ENCODE measurements at regions not wholly inside any gene's neighbourhood (a gene's known extent, or its start where the extent isn't known, plus 50 kb on each side); places are given as distances from the start of the nearest gene placed in this dataset.
"Not testable (repeated sequence)": the region's sequence is repeated elsewhere in the genome, so short reads cannot be mapped to it uniquely, and the experiment has no call there.

DNA sequence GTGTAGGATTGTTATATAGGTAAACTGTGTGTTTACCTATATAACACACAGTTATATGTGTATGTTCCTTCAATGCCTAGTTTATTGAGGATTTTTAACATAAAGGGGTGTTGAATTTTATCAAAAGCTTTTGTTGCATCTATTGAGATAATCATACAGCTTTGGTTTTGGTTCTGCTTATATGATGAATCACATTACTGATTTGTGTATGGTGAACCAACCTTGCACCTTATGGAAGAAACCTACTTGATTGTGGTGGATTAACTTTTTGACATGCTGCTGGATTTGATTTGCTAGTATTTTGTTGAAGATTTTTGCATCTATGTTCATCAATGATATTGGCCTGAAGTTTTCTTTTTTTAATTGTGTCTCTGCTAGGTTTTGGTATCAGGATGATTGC, 194.9 kb downstream of the TMEM167A start:
- Histone ChIP-seq H3K9me3 (peaks cover 0 to 18% (median 14%) of the 10 kb centered on the region in 4 donors), H3K27me3 (no peaks in the 10 kb centered on the region), H3K4me1 (peaks cover 0 to 4% (median 0%) of the 10 kb centered on the region in 4 donors), H3K27ac (replicated peaks in 1 of 4) (no peak overlapping the region), H3K36me3 (no peaks in the 10 kb centered on the region), H3K4me3 (no peak overlapping the region)
- DNase-seq (ENCODE audit: extremely low spot score), result no peak
- TF ChIP-seq EP300 (IDR thresholded peaks at IDR 0.05) (no peak), POLR2A (IDR thresholded peaks at IDR 0.05; ENCODE audit: low read depth) (no peak), POLR2AphosphoS5 (IDR thresholded peaks at IDR 0.05) (no peak)
- TF ChIP-seq, protein P1, sequence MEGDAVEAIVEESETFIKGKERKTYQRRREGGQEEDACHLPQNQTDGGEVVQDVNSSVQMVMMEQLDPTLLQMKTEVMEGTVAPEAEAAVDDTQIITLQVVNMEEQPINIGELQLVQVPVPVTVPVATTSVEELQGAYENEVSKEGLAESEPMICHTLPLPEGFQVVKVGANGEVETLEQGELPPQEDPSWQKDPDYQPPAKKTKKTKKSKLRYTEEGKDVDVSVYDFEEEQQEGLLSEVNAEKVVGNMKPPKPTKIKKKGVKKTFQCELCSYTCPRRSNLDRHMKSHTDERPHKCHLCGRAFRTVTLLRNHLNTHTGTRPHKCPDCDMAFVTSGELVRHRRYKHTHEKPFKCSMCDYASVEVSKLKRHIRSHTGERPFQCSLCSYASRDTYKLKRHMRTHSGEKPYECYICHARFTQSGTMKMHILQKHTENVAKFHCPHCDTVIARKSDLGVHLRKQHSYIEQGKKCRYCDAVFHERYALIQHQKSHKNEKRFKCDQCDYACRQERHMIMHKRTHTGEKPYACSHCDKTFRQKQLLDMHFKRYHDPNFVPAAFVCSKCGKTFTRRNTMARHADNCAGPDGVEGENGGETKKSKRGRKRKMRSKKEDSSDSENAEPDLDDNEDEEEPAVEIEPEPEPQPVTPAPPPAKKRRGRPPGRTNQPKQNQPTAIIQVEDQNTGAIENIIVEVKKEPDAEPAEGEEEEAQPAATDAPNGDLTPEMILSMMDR (IDR thresholded peaks at IDR 0.05), result no peak
- intact Hi-C loops (cut with DNase I), result no loop called here

DNA sequence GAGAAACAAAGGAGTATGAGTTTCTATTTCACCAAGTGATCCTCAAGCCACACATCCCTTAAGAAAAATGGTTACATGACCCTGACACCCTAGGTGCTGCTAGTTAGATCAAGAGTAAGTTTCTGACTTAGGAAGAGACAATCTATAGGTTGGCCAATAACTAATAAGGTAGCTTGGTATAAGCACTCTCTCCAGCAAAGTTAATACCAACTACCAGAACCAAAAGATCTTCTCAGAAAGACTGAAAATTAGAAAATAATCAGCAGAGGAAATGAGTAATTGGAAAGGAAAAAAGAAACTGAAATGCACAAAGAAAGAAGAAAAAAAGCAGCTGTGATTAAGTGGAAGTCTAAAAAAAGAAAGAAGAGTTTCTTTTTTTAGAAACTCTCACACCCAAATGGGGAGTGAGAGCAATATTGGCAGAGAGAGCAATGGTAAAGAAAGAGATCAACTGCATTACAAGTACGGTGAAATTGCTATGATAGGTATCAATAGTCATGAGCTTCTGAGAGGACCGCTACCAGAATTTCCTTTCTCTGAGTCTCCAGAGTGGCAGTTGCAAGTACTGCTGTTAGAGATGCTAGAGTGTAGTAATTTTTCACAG, 195.5 kb downstream of the TMEM167A start:
- H3K36me3 ChIP-seq, result no peaks in the 10 kb centered on the region
- DNase-seq (ENCODE audit: extremely low spot score), result no peak
- 82% methylated on average over 2 of the region's 2 CpGs for WGBS
- intact Hi-C loops (cut with DNase I), result no loop called here
- no peaks in the 10 kb centered on the region for H3K4me1 ChIP-seq
- H3K9me3 ChIP-seq, result peaks cover 0 to 18% (median 17%) of the 10 kb centered on the region in 4 donors
- H3K27me3 ChIP-seq, result no peaks in the 10 kb centered on the region
- no peak overlapping the region for H3K4me3 ChIP-seq
- no peak overlapping the region for H3K27ac ChIP-seq (replicated peaks in 1 of 4)
- TF ChIP-seq POLR2A (IDR thresholded peaks at IDR 0.05; ENCODE audit: low read depth) (no peak), EP300 (IDR thresholded peaks at IDR 0.05) (no peak), POLR2AphosphoS5 (IDR thresholded peaks at IDR 0.05) (no peak)
- TF ChIP-seq, protein P1 (IDR thresholded peaks at IDR 0.05), result no peak

DNA sequence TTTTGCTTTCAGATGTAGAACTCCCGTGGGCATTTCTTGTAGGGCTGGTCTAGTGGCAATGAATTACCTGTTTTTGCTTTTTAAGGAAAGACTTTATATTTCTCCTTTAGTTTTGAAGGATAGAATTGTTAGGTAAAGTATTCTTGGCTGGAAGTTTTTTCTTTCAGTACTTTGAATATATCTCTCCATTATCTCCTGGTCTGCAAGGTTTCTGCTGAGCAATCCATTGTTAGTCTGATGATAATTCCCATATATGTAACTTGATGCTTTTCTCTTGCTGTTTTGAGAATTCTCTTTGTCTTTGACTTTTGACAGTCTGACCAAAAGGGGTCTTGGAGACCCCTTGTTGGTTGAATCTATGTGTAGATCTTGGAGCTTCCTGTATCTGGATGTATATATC, 198.1 kb downstream of the TMEM167A start:
- Histone ChIP-seq H3K4me3 (no peak overlapping the region), H3K27ac (replicated peaks in 1 of 4) (no peak overlapping the region), H3K4me1 (no peaks in the 10 kb centered on the region), H3K36me3 (no peaks in the 10 kb centered on the region), H3K9me3 (peaks cover 0 to 18% (median 17%) of the 10 kb centered on the region in 4 donors), H3K27me3 (no peaks in the 10 kb centered on the region)
- no peak for DNase-seq (ENCODE audit: extremely low spot score)
- 88% methylated on average over 1 of the region's 1 CpG for WGBS
- intact Hi-C loops (cut with DNase I), result no loop called here
- TF ChIP-seq POLR2A (IDR thresholded peaks at IDR 0.05; ENCODE audit: low read depth), result no peak
- TF ChIP-seq, protein P1 (IDR thresholded peaks at IDR 0.05), result no peak
- no peak for TF ChIP-seq POLR2AphosphoS5 (IDR thresholded peaks at IDR 0.05)
- TF ChIP-seq EP300 (IDR thresholded peaks at IDR 0.05), result no peak

DNA sequence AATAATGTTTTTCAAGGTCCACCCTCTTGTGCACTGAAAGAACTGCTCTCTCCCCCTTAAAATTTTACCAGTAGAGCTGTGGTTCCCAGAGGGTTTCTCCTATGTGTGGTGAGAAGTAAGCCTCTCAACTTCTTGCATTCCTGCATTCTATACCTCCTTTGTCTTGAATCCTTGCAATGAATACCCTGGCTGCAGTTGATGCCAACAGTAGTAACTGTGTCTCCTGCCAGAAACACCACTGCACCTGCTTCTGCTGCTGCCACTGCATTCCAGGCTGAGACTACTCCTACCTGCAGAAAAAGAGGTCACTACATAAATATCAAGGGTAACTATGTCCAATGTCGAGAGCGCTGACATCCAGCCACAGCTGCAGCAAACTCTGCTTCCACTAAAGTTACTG, 203.7 kb downstream of the TMEM167A start:
- intact Hi-C loops (cut with DNase I), result no loop called here
- H3K27me3 ChIP-seq, result no peaks in the 10 kb centered on the region
- no peak for DNase-seq (ENCODE audit: extremely low spot score)
- no peak overlapping the region for H3K4me3 ChIP-seq
- TF ChIP-seq EP300 (IDR thresholded peaks at IDR 0.05) (no peak), POLR2A (IDR thresholded peaks at IDR 0.05; ENCODE audit: low read depth) (no peak), POLR2AphosphoS5 (IDR thresholded peaks at IDR 0.05) (no peak)
- TF ChIP-seq, protein P1 (IDR thresholded peaks at IDR 0.05), result no peak
- 43% methylated on average over 2 of the region's 2 CpGs for WGBS
- H3K36me3 ChIP-seq, result no peaks in the 10 kb centered on the region
- no peak overlapping the region for H3K27ac ChIP-seq (replicated peaks in 1 of 4)
- H3K4me1 ChIP-seq, result no peaks in the 10 kb centered on the region
- peaks cover 0 to 6% (median 0%) of the 10 kb centered on the region in 4 donors for H3K9me3 ChIP-seq

DNA sequence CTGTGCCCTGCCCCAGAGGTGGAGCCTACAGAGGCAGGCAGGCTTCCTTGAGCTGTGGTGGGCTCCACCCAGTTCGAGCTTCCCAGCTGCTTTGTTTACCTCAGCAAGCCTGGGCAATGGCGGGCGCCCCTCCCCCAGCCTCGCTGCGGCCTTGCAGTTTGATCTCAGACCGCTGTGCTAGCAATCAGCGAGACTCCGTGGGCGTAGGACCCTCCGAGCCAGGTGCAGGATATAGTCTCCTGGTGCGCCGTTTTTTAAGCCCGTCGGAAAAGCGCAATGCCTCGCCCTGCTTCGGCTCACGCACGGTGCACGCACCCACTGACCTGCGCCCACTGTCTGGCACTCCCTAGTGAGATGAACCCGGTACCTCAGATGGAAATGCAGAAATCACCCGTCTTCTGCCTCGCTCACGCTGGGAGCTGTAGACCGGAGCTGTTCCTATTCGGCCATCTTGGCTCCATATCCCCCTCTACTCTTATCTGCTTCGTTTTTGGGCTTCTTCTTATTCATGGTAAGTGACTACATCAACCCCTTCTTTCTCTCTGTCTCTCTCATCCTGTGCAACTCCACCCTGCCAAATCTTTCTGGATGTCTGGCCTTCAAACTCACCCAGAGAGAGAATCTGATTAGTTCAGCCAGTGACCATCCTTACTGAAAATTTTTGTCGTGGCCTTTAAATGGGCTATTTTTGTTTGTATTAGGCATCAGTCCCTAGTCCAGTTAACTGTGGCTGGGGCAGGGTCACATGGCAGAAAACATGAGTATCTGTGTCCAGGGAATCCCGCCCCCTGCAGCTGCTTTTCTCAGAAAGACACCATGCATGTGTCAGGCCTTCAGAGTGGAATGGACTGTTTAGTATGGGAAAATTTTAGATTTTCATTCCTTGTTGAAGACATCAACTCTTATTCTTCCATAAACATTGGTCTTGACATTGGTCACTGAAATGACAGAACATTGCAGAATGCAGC, 204.6 kb downstream of the TMEM167A start:
- intact Hi-C loops (cut with DNase I); H3K4me3 ChIP-seq; H3K27me3 ChIP-seq; H3K9me3 ChIP-seq; H3K27ac ChIP-seq (replicated peaks in 1 of 4); H3K36me3 ChIP-seq; H3K4me1 ChIP-seq; DNase-seq (ENCODE audit: extremely low spot score): not testable (repeated sequence)
- 94% methylated on average over 24 of the region's 30 CpGs for WGBS
